Smooth muscle cell (in vitro differentiated cells): ENCODE measurements at regions not wholly inside any gene's neighbourhood (a gene's known extent, or its start where the extent isn't known, plus 50 kb on each side); places are given as distances from the start of the nearest gene placed in this dataset.

Experiments used
- DNase-seq: peaks from one replicate; lab custom pipeline; 2025; ENCODE audit not compliant: unreplicated experiment; lab: John Stamatoyannopoulos, UW
- H2AFZ ChIP-seq: fragments of 200-600 bp; sonication (generic); 2 replicates; pipeline ENCODE4 v1.6.0; 2016; ENCODE audit warnings: antibody characterized with exemption, low read depth, mild to moderate bottlenecking
- H3F3A ChIP-seq: fragments of 200-600 bp; sonication (generic); 2 replicates; pipeline ENCODE4 v1.6.0; 2017; ENCODE audit warnings: antibody characterized with exemption, low read depth
- H3K27ac ChIP-seq: fragments of 200-600 bp; sonication (generic); 2 replicates; pipeline ENCODE4 v1.5.1; 2016; ENCODE audit warnings: low read depth, mild to moderate bottlenecking
- H3K27me3 ChIP-seq: fragments of 200-600 bp; sonication (generic); 2 replicates; pipeline ENCODE4 v1.6.1; 2016; ENCODE audit warnings: low read depth, mild to moderate bottlenecking
- H3K36me3 ChIP-seq: fragments of 200-600 bp; sonication (generic); 2 replicates; pipeline ENCODE4 v1.5.1; 2016; ENCODE audit warnings: low read depth
- H3K4me1 ChIP-seq: fragments of 200-600 bp; sonication (generic); 2 replicates; pipeline ENCODE4 v1.5.1; 2016; ENCODE audit warnings: low read depth
- H3K4me2 ChIP-seq: fragments of 200-600 bp; sonication (generic); 2 replicates; pipeline ENCODE4 v1.6.0; 2016; ENCODE audit warnings: mild to moderate bottlenecking
- H3K4me3 ChIP-seq: fragments of 200-600 bp; sonication (generic); 2 replicates; pipeline ENCODE4 v1.5.1; 2016; ENCODE audit warnings: mild to moderate bottlenecking
- H3K79me2 ChIP-seq: fragments of 200-600 bp; sonication (generic); 2 replicates; pipeline ENCODE4 v1.6.0; 2016; ENCODE audit warnings: low read depth, mild to moderate bottlenecking
- H3K9ac ChIP-seq: fragments of 200-600 bp; sonication (generic); 2 replicates; pipeline ENCODE4 v1.6.0; 2016; ENCODE audit warnings: low read depth
- H3K9me3 ChIP-seq: fragments of 200-600 bp; sonication (generic); replicated peaks from 2 replicates; pipeline ENCODE4 v1.5.1; 2016; ENCODE audit warnings: low read depth
- H4K20me1 ChIP-seq: fragments of 200-600 bp; sonication (generic); 2 replicates; pipeline ENCODE4 v1.6.0; 2016; ENCODE audit warnings: low read depth
- CTCF ChIP-seq: fragments of 200-600 bp; sonication (generic); IDR thresholded peaks from 2 replicates; pipeline ENCODE4 v1.5.1; 2017; ENCODE audit warnings: borderline replicate concordance, mild to moderate bottlenecking, antibody characterized with exemption; ENCODE audit not compliant: insufficient read depth, poor library complexity, severe bottlenecking
- WGBS: methylation state at CpG from one replicate; pipeline ENCODE4 v1.1.7; 2016; ENCODE audit warnings: low lambda C conversion rate; 5-methylcytosine and 5-hydroxymethylcytosine counted together

DNA sequence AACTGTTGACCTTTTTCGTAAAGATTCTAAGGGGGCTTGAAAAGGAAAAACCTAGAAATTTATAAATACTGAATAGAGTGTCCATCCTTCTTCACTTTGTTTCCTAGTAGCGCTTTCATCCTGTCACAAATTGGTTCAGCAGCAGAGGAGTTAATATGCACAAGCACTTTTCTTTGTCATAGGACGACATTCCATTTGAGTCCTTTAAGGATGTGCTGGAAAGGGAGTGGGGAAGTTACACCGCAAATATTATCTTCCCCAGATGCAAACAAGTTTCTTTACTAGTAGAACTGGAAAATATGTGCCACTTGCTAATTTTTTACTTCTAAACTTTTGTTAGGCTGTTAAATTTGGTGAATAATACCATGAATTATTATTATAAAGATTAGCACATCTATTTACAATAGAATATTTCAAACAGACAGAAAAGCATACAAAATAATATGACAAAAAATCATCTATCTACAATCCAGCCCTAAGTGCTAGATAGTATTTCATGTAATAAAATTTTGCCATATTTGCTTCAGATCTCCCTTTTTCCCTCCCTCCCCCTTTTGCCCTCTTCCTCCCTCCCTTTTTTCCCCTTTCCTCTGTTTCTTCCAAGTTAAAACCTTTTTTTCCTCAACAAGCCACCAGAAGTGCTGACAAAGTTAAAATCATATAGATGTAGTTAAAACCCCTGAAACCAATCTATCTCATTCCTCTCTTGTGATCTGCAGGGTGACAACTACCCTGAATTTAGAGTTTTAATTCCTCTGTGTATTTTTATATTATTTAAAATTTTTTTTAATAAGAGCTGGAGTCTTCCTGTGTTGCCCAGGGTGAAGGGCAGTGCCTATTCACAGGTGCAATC, 50.5 kb upstream of the MAP4K3 start:
- no peaks in the 10 kb centered on the region for H3K27me3 ChIP-seq
- H2AFZ ChIP-seq, result no peak overlapping the region
- H3K9ac ChIP-seq, result peak overlapping the region; percentile 19
- no peaks in the 10 kb centered on the region for H3K79me2 ChIP-seq
- no peak for DNase-seq
- WGBS, result 24% methylated on average over 4 of the region's 4 CpGs
- peak overlapping the region; percentile 84 for H3K27ac ChIP-seq
- H3F3A ChIP-seq, result peaks cover 10% of the 10 kb centered on the region
- H3K36me3 ChIP-seq, result no peaks in the 10 kb centered on the region
- no peak overlapping the region for H3K4me3 ChIP-seq
- peak overlapping the region; percentile 16 for H3K4me2 ChIP-seq
- peaks cover 17% of the 10 kb centered on the region for H3K4me1 ChIP-seq
- no peak for TF ChIP-seq CTCF
- no peaks in the 10 kb centered on the region for H3K9me3 ChIP-seq
- no peaks in the 10 kb centered on the region for H4K20me1 ChIP-seq

DNA sequence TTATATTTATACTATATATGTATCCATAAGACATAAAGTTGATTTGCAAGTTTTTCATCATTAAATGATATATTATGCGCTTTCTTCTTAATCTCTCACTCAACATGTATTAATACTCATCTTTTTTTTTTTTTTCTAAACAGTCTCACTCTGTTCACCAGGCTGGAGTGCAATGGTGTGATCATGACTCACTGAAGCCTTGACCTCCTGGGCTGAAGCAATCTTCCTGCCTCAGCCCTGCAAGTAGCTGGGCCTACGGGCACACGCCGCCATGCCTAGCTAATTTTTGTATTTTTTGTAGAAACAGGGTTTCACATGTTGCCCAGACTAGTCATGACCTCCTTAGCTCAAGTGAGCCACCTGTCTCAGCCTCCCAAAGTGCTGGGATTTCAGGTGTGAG, 51.4 kb upstream of the MAP4K3 start:
- Histone ChIP-seq H3K27ac (peak overlapping the region; percentile 84), H3K9ac (no peak overlapping the region), H3K27me3 (no peaks in the 10 kb centered on the region), H3F3A (peaks cover 10% of the 10 kb centered on the region), H3K79me2 (no peaks in the 10 kb centered on the region), H3K9me3 (no peaks in the 10 kb centered on the region), H2AFZ (no peak overlapping the region), H3K4me2 (peak overlapping the region; percentile 16), H3K4me3 (no peak overlapping the region), H3K36me3 (no peaks in the 10 kb centered on the region), H3K4me1 (peaks cover 19% of the 10 kb centered on the region), H4K20me1 (no peaks in the 10 kb centered on the region)
- no peak for TF ChIP-seq CTCF
- WGBS, result 28% methylated on average over 4 of the region's 4 CpGs
- DNase-seq, result no peak

GRCh38 chr2:39490586-39490985, 53.5 kb upstream of the MAP4K3 start:
- DNase-seq, result no peak
- Histone ChIP-seq H3K27me3 (no peaks in the 10 kb centered on the region), H3K9me3 (no peaks in the 10 kb centered on the region), H3K4me2 (no peak overlapping the region), H3K36me3 (no peaks in the 10 kb centered on the region), H3F3A (peaks cover 10% of the 10 kb centered on the region), H4K20me1 (no peaks in the 10 kb centered on the region), H3K27ac (no peak overlapping the region), H3K9ac (no peak overlapping the region), H3K79me2 (no peaks in the 10 kb centered on the region), H3K4me3 (no peak overlapping the region), H3K4me1 (peaks cover 24% of the 10 kb centered on the region), H2AFZ (no peak overlapping the region)
- no peak for TF ChIP-seq CTCF
- 91% methylated on average over 4 of the region's 4 CpGs for WGBS

GRCh38 chr2:39491653-39492052, 54.6 kb upstream of the MAP4K3 start:
- no peak overlapping the region for H3K9ac ChIP-seq
- peak overlapping the region; percentile 84 for H3K27ac ChIP-seq
- H2AFZ ChIP-seq, result no peak overlapping the region
- 95% methylated on average over 4 of the region's 4 CpGs for WGBS
- peaks cover 10% of the 10 kb centered on the region for H3F3A ChIP-seq
- no peaks in the 10 kb centered on the region for H3K9me3 ChIP-seq
- peak overlapping the region; percentile 24 for H3K4me2 ChIP-seq
- no peaks in the 10 kb centered on the region for H3K27me3 ChIP-seq
- no peak for DNase-seq
- H3K36me3 ChIP-seq, result no peaks in the 10 kb centered on the region
- H3K4me1 ChIP-seq, result peaks cover 25% of the 10 kb centered on the region
- no peaks in the 10 kb centered on the region for H3K79me2 ChIP-seq
- TF ChIP-seq CTCF, result no peak
- H3K4me3 ChIP-seq, result no peak overlapping the region
- H4K20me1 ChIP-seq, result no peaks in the 10 kb centered on the region
